GM21717 (cell line): ENCODE measurements at regions not wholly inside any gene's neighbourhood (a gene's known extent, or its start where the extent isn't known, plus 50 kb on each side); places are given as distances from the start of the nearest gene placed in this dataset.

Experiments used
- ATAC-seq: cut with Tn5 transposase; IDR thresholded peaks from one replicate; pipeline ENCODE4 v1.9.1; 2021; ENCODE audit warnings: mild to moderate bottlenecking, moderate library complexity; ENCODE audit not compliant: unreplicated experiment

DNA sequence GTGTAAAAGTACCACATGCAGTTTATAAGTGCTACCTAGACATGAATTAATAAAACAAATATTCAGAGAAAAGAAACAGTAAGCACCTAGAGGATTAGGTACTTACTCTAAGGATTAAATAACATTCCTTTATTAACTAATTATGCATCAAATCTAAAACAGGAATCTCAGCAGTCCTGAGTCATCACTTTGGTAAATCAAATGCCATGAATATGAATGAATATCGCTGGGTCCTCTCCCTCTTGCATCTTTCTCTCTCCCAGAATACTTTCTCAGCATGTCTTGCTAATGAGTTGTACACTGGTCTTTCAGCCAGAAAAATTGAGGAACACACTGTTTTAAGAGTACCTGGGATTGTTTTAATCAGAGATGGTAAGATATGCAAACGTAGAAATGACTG lies 225.5 kb upstream of the NFE2L3 start:
- no peak for ATAC-seq

DNA sequence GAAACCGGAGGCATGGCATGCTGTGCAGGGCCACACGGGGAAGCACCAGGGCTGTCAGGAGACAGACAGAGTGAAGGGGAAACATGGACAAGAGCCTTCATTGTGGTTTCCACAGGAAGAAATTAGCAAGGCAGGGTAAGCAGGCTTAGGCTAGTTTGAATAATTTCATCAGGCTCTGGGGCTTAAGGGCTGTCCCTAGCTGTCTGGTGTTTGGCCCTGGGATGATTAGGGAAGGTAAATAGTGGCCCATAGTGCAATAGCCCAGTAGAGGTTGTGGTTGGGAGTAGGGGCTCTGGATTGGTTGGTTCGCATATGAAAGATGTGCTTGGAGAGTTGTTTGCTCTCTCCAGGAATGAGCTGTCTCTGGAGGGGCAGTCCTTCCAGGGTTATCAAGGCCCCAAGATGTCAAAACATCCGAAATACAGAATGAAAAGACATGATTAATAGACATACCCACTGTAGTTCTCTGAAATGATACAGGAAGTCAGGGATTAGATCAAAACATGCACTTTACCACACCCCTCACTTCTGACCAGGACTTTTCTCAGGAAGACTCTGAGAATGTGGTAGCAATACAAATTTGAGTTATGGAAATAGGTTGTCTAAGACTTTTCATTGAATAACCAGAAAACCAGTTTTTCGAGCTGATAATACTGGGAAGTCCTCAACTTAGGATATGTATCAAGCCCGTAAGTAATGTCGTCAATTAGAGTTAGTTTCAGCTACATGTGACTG lies 224.9 kb upstream of the NFE2L3 start:
- ATAC-seq: no peak

DNA sequence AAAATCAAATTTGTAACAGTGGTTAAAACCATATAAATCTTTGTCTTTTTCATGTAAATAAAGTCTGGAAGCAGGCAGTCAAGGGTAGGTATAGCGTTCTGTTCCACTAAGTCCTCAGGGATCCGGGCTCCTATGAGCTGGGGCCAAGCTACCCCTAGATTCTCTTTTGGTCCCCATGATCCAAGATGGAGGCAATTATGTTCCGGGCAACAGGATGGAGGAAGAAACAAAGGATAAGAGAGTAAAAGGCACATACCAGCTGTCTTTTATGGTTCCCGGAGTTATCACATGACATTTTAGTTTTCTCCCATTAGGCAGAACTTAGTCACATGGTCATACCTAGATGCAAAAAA lies 224.4 kb upstream of the NFE2L3 start:
- ATAC-seq: no peak

DNA sequence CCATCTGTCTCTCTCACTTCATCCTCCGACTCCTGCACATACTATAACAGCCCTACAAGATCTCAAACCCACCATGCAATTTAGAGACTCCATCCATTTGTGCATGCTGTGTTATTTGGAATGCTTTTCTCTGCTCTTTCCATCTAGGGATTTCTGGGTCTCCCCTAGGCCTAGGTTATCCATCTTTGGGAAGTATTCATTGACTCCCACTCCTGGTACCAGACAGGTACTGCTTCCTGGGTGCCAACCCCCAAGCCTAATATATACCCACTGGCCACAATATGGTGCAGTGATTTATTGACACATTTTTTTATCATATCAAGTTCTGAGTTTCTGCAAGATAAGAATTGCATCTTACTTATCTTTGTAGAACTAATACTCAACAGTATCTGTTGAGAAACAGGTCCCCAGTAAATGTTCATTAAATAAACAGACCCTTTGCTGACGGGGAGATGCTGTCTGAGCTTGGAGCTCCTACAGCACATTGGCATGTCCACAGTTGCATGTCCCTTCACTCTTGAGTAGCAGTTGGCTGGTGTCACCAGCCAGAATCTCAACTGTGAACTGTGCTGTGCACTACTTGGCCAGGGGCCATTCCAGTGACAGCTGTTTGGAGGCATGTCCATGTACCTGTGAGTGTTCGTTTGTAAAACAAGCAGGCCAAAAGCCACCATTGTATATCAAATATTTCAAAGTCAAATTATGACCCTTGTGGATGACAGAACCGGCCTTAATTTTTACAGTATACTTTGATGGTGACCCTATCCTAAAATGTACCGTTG lies 223.3 kb upstream of the NFE2L3 start:
- no peak for ATAC-seq

DNA sequence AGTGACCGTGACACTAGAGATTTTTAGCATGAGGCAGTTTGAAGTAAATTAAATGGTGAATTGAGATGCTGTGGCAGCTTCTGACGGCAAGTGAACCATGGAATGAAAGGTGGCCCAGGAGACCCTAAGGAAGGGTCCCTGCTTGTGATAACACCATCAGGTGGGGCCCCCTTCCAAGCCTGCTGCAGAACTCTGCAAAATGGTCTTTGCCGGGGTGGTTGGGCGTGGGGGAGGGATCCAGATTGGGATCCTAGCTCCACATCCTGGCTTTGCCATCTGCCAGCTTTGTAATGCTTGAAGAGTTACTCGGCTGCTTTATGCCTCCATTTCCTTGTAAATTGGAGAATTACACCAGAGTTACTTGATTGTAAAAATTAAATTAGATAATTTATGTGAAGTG lies 222.6 kb upstream of the NFE2L3 start:
- ATAC-seq: no peak

DNA sequence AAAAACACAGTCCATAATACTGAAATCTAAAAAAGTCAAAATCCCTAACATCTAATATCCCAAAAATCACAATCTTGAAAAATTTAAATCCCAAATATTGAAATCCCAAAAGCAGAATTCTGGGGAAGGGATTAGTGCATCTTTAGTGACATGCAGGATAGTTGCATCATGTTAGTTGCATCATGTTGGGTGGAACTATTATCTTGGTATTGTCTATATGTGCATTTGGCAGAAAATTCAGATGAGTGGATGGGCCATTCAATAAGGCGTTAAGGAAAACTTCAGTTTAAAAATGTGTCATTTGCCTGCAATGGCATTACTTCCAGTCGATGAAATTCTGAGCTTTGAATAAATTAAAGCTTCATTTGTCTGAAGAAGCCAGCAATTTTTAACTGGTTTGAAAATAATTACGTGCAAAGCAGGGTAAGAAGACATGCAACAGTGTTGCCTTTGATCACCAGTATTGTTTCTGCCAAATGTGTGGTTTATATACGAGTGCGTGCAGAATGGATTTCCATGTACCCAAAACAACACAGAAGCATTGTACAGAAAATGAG lies 221.4 kb upstream of the NFE2L3 start:
- no peak for ATAC-seq

DNA sequence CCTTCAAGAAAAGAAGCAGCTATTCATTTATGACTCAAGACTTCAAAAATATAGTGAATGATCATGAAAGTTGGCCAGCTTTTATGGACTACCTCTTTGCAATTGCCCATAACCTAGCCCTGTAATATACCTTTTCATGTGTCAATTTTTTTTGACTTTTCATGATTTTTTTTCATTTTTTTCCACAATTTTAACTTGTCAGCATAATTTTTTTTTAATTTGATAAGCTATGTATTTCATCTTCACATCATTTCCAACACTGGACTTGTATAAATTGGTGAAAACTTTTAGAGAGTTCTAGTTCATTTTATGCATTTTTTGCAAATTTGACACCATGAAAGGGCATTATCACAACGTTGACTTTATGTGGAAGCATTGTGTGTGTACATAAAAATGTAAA lies 220.8 kb upstream of the NFE2L3 start:
- ATAC-seq: no peak

DNA sequence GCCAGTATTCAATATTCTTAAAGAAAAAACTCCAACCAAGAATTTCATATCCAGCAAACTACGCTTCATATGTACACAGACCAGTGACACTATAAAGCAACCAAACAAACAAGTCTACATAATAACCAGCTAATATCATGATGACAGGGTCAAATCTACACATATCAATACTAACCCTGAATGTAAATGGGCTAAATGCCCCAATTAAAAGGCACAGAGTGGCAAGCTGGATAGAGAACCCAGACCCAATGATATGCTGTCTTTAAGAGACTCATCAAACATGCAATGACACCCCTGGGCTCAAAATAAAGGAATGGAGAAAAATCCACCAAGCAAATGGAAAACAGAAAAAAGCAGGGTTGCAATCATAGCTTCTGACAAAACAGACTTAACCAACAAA lies 218.1 kb upstream of the NFE2L3 start:
- ATAC-seq: no peak

DNA sequence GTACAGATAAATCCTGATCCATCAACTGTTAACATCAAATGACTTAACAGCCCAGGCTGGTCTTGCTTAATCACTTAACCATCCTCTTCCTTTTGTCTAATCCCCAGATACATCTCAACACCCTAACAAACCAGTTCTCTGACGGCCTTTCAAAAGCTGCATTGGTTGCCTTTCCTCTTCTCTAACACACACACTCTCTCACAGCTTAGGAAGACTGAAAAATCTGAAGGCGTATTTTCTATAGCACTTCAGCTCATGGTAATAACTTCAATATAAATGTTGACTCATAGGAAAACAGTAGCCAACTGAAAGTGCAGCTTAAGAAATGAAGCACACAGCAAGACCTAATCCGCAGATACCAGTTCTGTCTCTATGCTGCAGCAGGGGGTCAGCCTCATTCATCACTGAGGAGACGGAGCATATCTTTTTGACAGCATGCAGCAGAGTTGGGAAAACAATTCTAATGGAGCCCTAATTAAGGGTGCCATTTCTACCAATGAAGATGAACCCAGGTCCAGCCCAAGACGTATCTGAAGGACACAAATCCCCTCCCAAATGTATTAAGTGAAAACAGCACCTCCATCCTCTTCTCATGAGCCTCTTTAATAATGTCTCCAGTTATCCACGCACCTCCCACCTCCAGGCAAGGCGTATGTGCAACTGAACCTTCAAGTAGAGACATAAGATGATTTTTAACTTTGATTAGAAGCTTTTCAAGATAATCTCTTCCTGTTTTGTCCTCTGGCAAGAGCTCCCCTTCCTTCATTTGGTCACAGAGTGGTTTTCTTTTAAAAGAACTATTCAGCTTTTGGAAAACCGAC lies 211.7 kb upstream of the NFE2L3 start:
- ATAC-seq: peak; percentile 23

DNA sequence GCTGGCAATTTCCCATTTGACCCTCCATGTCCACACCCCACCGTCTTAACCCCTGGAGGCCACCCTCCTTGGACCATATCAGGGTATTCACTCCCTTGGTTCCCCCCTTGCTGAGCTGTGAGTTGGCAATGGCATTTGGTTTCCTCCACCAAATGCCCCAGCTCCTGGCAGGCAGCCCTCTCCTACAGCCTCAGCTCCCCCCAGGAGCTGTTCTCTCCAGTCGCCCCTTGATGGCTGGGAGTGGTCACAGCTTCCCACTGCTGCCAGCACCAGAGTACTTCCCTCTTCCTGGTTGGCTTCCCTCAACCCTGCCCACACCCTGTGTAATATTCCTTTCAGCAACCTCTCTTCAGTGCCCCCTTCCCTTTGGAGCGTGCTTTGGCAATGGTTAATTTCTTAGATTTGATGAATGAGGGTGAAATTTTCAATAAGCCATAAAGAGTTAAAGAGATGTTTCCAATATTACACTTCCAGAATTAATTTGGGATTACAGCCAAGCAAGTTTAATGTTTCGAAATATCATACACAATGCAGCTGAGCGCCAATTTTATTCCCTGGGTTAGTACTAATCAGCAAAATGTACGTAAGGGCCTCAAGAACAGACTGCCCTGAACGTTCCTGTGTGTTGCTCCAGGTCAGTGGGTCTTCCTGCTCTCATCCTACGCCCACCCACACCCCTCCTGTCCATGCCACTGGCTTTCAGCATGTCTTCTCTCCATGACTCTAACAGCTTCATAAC lies 207.1 kb upstream of the NFE2L3 start:
- no peak for ATAC-seq

DNA sequence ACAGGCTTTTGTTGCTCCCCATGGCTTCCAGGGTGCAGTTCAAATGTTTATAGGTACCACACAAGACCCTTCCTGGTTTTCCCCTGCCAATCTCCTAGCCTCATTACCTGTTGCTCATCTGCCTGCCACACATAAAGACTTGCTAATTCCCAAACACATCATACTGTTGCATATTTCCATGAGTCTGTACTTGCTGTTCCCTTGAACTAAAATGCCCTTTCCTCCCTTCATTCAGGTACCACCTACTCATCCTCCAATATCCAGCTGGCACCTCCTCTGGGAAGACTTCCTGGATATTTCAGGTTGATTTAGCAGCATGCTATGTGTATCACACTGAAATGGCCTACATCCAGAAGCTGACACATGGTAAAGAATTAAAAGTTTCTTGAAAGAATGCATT lies 206.4 kb upstream of the NFE2L3 start:
- ATAC-seq: no peak

DNA sequence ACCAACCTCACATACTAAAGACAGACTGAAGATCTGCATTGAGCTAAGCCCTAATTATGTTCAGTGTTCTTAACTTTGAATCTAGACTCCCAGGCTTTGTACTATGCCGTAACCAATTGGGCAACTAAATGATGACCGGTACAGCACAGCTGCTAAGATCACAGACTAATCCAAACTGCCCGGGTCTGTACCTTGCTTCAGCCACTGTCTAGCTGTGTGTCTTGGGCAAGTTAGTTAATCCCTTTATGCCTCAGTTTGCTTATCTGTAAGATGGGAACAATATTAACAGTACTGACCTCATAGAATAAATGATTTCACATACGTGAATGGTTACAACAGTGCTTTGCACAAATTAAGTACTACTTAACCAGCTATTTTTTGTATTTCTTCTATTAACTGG lies 205.8 kb upstream of the NFE2L3 start:
- ATAC-seq: no peak

DNA sequence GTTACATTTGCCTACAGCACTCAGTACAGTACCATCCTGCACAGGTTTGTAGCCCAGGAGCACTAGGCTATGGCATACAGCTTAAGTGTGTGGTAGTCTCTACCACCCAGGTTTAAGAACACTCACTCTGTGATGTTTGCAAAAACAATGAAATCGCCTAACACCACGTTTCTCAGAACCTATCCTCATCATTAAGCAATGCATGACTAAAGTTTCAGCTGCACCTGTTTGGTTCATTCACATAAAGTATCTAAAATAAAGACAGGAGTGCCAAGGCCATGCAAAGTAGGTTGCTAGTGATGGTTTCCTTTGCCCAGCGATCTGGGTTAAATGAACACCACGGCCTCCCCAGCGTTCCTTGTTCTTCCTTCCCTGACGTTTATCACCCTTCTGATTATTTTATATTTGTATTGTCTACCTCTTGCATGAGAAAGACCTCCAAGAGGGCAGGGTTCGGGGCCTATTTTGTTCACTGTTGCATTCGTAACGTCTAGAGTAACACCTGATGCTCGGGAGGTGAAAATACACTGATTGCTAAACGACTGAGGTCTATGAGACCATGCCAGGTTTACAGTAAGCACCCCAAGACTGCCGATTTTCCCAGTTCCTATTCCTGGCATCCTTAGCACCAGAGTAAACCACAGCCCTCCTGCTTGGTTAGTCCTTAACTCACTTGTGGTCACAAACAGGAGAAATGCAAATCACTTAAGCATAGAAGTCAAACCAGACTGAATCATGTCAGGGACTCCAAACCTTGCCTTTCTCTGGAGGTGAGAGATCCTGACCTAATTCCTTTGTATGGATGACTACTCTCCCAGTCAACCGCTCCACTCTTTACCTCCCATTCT lies 204.1 kb upstream of the NFE2L3 start:
- ATAC-seq: no peak

DNA sequence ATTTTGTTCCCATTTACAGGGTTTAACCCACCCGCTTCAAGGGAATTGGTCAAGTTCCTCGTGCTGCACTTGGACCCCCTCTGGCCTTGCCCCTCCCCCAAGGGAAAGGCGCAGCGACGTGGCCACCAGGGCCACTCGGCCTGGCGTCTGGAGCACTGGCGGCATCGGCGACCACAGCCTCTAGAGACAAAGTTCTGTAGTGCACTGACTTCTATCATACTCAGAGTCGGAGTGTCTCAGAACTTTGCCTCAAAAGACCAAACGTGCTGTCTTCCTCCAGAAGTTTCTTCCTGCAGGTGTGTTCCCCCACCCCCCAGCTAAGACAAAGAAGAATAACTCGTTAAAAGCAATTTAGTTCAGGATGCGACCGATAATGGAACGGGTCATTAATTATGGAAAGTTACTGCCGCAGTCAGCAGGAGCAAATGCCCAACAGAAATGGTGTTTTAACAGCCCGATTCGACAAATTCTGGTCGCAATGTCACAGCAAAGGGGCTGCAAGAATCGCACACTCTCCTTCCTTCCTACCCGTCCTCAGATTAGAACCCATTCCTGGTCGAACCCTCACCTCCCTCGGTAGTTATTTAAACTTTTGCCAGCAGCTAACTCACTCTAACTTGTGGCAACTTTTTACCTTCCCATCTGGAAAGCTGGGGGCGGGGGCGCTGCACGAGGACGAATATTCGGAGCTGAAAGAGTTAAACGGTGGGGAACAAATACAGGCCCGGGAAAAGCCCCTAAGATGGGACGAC lies 202.1 kb upstream of the NFE2L3 start:
- ATAC-seq: no peak

DNA sequence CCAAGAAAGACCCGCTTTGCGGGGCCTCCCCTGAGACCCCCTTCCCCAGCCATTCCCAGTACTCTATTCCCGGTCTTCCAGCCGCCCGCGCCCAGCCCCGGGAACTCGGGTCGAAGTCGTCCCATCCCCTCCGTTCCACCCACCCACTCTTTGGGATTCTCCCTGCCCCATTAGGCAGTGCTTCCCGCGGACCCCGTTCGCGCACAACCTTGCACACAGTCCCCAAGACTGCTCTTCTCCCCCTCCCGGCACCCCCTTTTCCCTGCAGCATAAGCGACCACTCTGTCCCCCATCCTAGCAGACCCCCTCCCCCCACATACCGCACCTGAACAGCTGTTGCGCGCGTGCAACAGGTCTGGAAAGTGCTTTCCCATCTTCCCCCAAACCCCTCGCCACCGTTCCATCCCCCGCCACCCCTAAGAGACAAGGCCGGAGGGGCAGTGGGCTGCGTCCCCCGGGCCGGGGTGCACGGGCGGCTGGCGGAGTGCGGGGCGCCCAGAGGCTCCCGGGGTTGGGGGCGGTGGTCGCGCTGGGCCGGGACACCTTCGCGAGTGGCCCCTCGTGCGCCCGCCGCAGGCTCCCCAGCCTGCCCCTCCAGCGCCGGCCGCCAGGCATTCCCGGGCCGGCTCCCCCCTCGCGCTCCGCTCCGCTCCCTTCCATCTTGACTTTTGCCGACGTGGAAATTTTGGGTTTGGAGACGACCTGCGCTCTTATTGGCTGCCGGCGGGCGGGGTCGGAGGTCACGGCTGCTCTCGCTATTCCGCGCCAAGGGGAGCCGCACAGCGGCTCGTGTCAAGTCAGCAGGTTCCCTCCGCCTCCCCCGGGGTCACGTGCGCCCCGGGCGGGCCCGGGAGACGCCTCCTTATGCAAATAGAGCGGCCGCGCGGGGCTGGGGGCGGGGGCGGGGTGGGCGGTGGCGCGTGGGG lies 201.2 kb upstream of the NFE2L3 start:
- peak; percentile 77 for ATAC-seq

DNA sequence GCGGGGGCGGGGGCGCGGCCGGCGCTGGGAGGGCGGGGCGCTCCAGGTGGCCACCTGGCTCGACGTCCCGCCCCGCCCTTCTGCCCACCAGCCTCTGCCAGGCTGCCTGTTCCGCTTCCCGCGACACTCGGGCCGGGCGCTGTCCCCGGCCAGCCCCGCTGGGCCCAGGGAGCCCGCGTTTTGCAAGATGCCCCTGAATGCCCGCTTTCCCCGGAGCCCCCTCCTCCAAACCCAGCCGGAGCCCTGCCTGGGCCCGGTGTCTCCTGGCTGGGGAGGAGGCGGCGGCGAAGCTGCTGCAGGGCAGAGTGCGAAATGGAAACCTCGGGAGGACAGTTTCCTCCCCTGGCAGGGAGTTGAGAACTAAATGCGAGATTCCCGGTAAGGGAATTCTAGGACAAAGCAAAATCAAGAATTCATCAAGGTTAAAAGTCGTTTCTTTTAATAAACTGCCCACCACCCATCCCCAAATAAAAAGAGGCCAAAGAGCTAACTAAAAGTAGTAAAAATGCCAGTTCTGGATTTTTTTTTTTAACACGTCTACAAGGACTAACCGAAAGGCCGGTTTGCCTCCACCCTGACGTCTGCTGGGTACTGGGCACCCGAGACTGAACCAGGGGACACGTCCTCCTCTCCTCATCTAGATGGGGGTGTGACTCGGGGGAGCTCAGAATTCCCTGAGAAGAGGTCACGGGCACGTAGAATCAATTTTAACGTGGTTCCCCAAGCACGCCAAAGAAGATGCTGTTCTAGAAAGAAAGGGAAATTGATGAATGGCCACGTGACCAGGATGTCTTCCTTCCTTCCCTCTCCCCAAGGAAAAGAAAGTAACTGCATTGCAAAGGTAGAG lies 200.4 kb upstream of the NFE2L3 start:
- peak; percentile 35 for ATAC-seq
